ENCODE measurements at regions not wholly inside any gene's neighbourhood (a gene's known extent, or its start where the extent isn't known, plus 50 kb on each side); places are given as distances from the start of the nearest gene placed in this dataset.

- no peak for DNase-seq (ENCODE audit: low spot score)
- no peaks in the 10 kb centered on the region for H3K4me1 ChIP-seq (ENCODE audit: insufficient read depth)
- H3K4me2 ChIP-seq, result no peak overlapping the region
- no peak overlapping the region for H3K4me3 ChIP-seq
- no peaks in the 10 kb centered on the region for H3K36me3 ChIP-seq (replicated peaks; ENCODE audit: insufficient read depth, low read depth)
- H2AFZ ChIP-seq, result no peak overlapping the region
- H4K20me1 ChIP-seq (ENCODE audit: insufficient read depth, poor library complexity, severe bottlenecking), result no peaks in the 10 kb centered on the region
- no peak overlapping the region for H3K27ac ChIP-seq
- H3K9me2 ChIP-seq (replicated peaks; ENCODE audit: insufficient read depth), result no peaks in the 10 kb centered on the region
- H3K27me3 ChIP-seq, result peaks cover 11% of the 10 kb centered on the region
- TF ChIP-seq CTCF (IDR thresholded peaks at IDR 0.05; ENCODE audit: poor library complexity), result no peak
- TF ChIP-seq EZH2 (IDR thresholded peaks at IDR 0.05; ENCODE audit: borderline replicate concordance), result no peak
- no peak for TF ChIP-seq EZH2phosphoT487 (IDR thresholded peaks at IDR 0.05; ENCODE audit: low read depth, severe bottlenecking, unreplicated experiment)
- H3K9me3 ChIP-seq (ENCODE audit: low read depth), result no peaks in the 10 kb centered on the region
- H3K79me2 ChIP-seq, result no peaks in the 10 kb centered on the region
- 69% methylated on average over 2 of the region's 2 CpGs for WGBS (ENCODE audit: low lambda C conversion rate, missing lambda C conversion rate)
These were observed 147.8 kb upstream of the ZIC3 start for GRCh38 chrX:137418086-137418485.

- no peaks in the 10 kb centered on the region for H3K4me1 ChIP-seq (ENCODE audit: insufficient read depth)
- TF ChIP-seq CTCF (IDR thresholded peaks at IDR 0.05; ENCODE audit: poor library complexity) (no peak), EZH2 (IDR thresholded peaks at IDR 0.05; ENCODE audit: borderline replicate concordance) (no peak), EZH2phosphoT487 (IDR thresholded peaks at IDR 0.05; ENCODE audit: low read depth, severe bottlenecking, unreplicated experiment) (no peak)
- 56% methylated on average over 3 of the region's 3 CpGs for WGBS (ENCODE audit: low lambda C conversion rate, missing lambda C conversion rate)
These were observed 152.7 kb upstream of the ZIC3 start for GRCh38 chrX:137413190-137413589.

GRCh38 chrX:137405449-137406140, 160.3 kb upstream of the ZIC3 start:
- no peak overlapping the region for H3K27ac ChIP-seq
- no peaks in the 10 kb centered on the region for H3K27me3 ChIP-seq
- H3K4me1 ChIP-seq (ENCODE audit: insufficient read depth), result no peaks in the 10 kb centered on the region
- WGBS (ENCODE audit: low lambda C conversion rate, missing lambda C conversion rate), result 86% methylated on average over 26 of the region's 26 CpGs
- H3K36me3 ChIP-seq (replicated peaks; ENCODE audit: insufficient read depth, low read depth), result no peaks in the 10 kb centered on the region
- no peak overlapping the region for H3K4me3 ChIP-seq
- no peaks in the 10 kb centered on the region for H3K9me2 ChIP-seq (replicated peaks; ENCODE audit: insufficient read depth)
- no peak overlapping the region for H2AFZ ChIP-seq
- TF ChIP-seq CTCF (IDR thresholded peaks at IDR 0.05; ENCODE audit: poor library complexity) (no peak), EZH2phosphoT487 (IDR thresholded peaks at IDR 0.05; ENCODE audit: low read depth, severe bottlenecking, unreplicated experiment) (no peak), EZH2 (IDR thresholded peaks at IDR 0.05; ENCODE audit: borderline replicate concordance) (no peak)
- no peak for DNase-seq (ENCODE audit: low spot score)
- no peaks in the 10 kb centered on the region for H3K9me3 ChIP-seq (ENCODE audit: low read depth)
- no peak overlapping the region for H3K4me2 ChIP-seq
- H4K20me1 ChIP-seq (ENCODE audit: insufficient read depth, poor library complexity, severe bottlenecking), result no peaks in the 10 kb centered on the region
- H3K79me2 ChIP-seq, result no peaks in the 10 kb centered on the region

More at GRCh38 chrX:137413190-137413589, 152.7 kb upstream of the ZIC3 start:
- Histone ChIP-seq H3K36me3 (replicated peaks; ENCODE audit: insufficient read depth, low read depth) (no peaks in the 10 kb centered on the region), H4K20me1 (ENCODE audit: insufficient read depth, poor library complexity, severe bottlenecking) (no peaks in the 10 kb centered on the region), H3K9me3 (ENCODE audit: low read depth) (no peaks in the 10 kb centered on the region), H3K4me3 (no peak overlapping the region), H2AFZ (no peak overlapping the region), H3K27me3 (no peaks in the 10 kb centered on the region), H3K9me2 (replicated peaks; ENCODE audit: insufficient read depth) (no peaks in the 10 kb centered on the region), H3K4me2 (no peak overlapping the region), H3K27ac (no peak overlapping the region), H3K79me2 (no peaks in the 10 kb centered on the region)
- no peak for DNase-seq (ENCODE audit: low spot score)
